ENCODE measurements at regions not wholly inside any gene's neighbourhood (a gene's known extent, or its start where the extent isn't known, plus 50 kb on each side); places are given as distances from the start of the nearest gene placed in this dataset.

- no peaks in the 10 kb centered on the region for H3K79me2 ChIP-seq (ENCODE audit: low read length)
- H3K9me3 ChIP-seq (ENCODE audit: insufficient read depth, low read length): no peaks in the 10 kb centered on the region
- no peak overlapping the region for H3K9ac ChIP-seq (ENCODE audit: low read length)
- H3K4me1 ChIP-seq (ENCODE audit: low read length): no peaks in the 10 kb centered on the region
- TF ChIP-seq, protein P1, sequence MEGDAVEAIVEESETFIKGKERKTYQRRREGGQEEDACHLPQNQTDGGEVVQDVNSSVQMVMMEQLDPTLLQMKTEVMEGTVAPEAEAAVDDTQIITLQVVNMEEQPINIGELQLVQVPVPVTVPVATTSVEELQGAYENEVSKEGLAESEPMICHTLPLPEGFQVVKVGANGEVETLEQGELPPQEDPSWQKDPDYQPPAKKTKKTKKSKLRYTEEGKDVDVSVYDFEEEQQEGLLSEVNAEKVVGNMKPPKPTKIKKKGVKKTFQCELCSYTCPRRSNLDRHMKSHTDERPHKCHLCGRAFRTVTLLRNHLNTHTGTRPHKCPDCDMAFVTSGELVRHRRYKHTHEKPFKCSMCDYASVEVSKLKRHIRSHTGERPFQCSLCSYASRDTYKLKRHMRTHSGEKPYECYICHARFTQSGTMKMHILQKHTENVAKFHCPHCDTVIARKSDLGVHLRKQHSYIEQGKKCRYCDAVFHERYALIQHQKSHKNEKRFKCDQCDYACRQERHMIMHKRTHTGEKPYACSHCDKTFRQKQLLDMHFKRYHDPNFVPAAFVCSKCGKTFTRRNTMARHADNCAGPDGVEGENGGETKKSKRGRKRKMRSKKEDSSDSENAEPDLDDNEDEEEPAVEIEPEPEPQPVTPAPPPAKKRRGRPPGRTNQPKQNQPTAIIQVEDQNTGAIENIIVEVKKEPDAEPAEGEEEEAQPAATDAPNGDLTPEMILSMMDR (IDR thresholded peaks at IDR 0.05; ENCODE audit: low read depth, low read length): no peak
- TF ChIP-seq EZH2phosphoT487 (IDR thresholded peaks at IDR 0.05; ENCODE audit: low read depth): no peak
- H4K20me1 ChIP-seq (ENCODE audit: insufficient read depth, low read length): no peaks in the 10 kb centered on the region
- H3K27ac ChIP-seq (ENCODE audit: low read length): no peak overlapping the region
- H3K4me2 ChIP-seq (ENCODE audit: low read length): no peak overlapping the region
- no peaks in the 10 kb centered on the region for H3K36me3 ChIP-seq (replicated peaks; ENCODE audit: low read depth, low read length)
- no peaks in the 10 kb centered on the region for H3K27me3 ChIP-seq (ENCODE audit: low read depth, low read length)
- H3K4me3 ChIP-seq (ENCODE audit: low read length): no peak overlapping the region
- H2AFZ ChIP-seq (ENCODE audit: low read depth, low read length): no peak overlapping the region
Measured at GRCh38 chr5:112480501-112480900, 61.4 kb upstream of the EPB41L4A start.

DNA sequence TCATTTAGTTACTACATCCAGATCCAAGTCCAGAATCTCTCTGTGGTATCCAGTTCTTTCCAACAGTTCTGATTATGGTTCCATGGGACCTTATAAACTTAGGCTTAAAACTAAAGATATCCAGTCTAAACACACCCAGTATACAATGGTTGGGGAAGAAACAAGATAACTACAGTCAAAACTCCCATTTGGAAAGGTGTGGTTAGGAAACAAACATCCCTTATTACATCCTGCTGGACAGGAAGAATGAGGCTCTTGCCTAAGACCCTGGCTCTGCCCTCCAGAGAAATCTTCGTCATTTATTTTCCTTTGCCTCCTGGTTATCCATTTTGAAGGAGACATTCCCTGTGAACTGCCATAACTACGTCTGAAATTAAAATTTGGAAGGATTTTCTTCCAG, 64.6 kb upstream of the EPB41L4A start:
- H4K20me1 ChIP-seq (ENCODE audit: insufficient read depth, low read length): no peaks in the 10 kb centered on the region
- H3K79me2 ChIP-seq (ENCODE audit: low read length): no peaks in the 10 kb centered on the region
- H3K27ac ChIP-seq (ENCODE audit: low read length): no peak overlapping the region
- no peaks in the 10 kb centered on the region for H3K9me3 ChIP-seq (ENCODE audit: insufficient read depth, low read length)
- no peak overlapping the region for H2AFZ ChIP-seq (ENCODE audit: low read depth, low read length)
- no peaks in the 10 kb centered on the region for H3K4me1 ChIP-seq (ENCODE audit: low read length)
- H3K4me3 ChIP-seq (ENCODE audit: low read length): no peak overlapping the region
- no peaks in the 10 kb centered on the region for H3K36me3 ChIP-seq (replicated peaks; ENCODE audit: low read depth, low read length)
- no peak overlapping the region for H3K4me2 ChIP-seq (ENCODE audit: low read length)
- TF ChIP-seq EZH2phosphoT487 (IDR thresholded peaks at IDR 0.05; ENCODE audit: low read depth): no peak
- TF ChIP-seq, protein P1 (IDR thresholded peaks at IDR 0.05; ENCODE audit: low read depth, low read length): no peak
- no peaks in the 10 kb centered on the region for H3K27me3 ChIP-seq (ENCODE audit: low read depth, low read length)
- H3K9ac ChIP-seq (ENCODE audit: low read length): no peak overlapping the region

GRCh38 chr5:112485934-112486355, 66.9 kb upstream of the EPB41L4A start:
- no peak overlapping the region for H3K4me2 ChIP-seq (ENCODE audit: low read length)

GRCh38 chr5:112491257-112491656, 72.2 kb upstream of the EPB41L4A start:
- Histone ChIP-seq H3K27ac (ENCODE audit: low read length) (no peak overlapping the region), H3K36me3 (replicated peaks; ENCODE audit: low read depth, low read length) (no peaks in the 10 kb centered on the region), H3K4me1 (ENCODE audit: low read length) (peaks cover 16% of the 10 kb centered on the region), H3K9ac (ENCODE audit: low read length) (no peak overlapping the region), H3K9me3 (ENCODE audit: insufficient read depth, low read length) (no peaks in the 10 kb centered on the region), H3K27me3 (ENCODE audit: low read depth, low read length) (no peaks in the 10 kb centered on the region), H3K4me2 (ENCODE audit: low read length) (no peak overlapping the region), H3K4me3 (ENCODE audit: low read length) (no peak overlapping the region), H3K79me2 (ENCODE audit: low read length) (no peaks in the 10 kb centered on the region), H2AFZ (ENCODE audit: low read depth, low read length) (no peak overlapping the region), H4K20me1 (ENCODE audit: insufficient read depth, low read length) (no peaks in the 10 kb centered on the region)
- TF ChIP-seq, protein P1 (IDR thresholded peaks at IDR 0.05; ENCODE audit: low read depth, low read length): peak; percentile 49
- TF ChIP-seq EZH2phosphoT487 (IDR thresholded peaks at IDR 0.05; ENCODE audit: low read depth): no peak

More at GRCh38 chr5:112485934-112486355, 66.9 kb upstream of the EPB41L4A start:
- Histone ChIP-seq H4K20me1 (ENCODE audit: insufficient read depth, low read length) (no peaks in the 10 kb centered on the region), H3K79me2 (ENCODE audit: low read length) (no peaks in the 10 kb centered on the region), H3K4me1 (ENCODE audit: low read length) (no peaks in the 10 kb centered on the region), H3K9me3 (ENCODE audit: insufficient read depth, low read length) (no peaks in the 10 kb centered on the region), H3K4me3 (ENCODE audit: low read length) (no peak overlapping the region), H3K36me3 (replicated peaks; ENCODE audit: low read depth, low read length) (no peaks in the 10 kb centered on the region), H3K27ac (ENCODE audit: low read length) (no peak overlapping the region), H3K9ac (ENCODE audit: low read length) (no peak overlapping the region), H3K27me3 (ENCODE audit: low read depth, low read length) (no peaks in the 10 kb centered on the region), H2AFZ (ENCODE audit: low read depth, low read length) (no peak overlapping the region)
- TF ChIP-seq EZH2phosphoT487 (IDR thresholded peaks at IDR 0.05; ENCODE audit: low read depth): no peak
- TF ChIP-seq, protein P1 (IDR thresholded peaks at IDR 0.05; ENCODE audit: low read depth, low read length): no peak
